GM12872 (cell line): ENCODE measurements at regions not wholly inside any gene's neighbourhood (a gene's known extent, or its start where the extent isn't known, plus 50 kb on each side); places are given as distances from the start of the nearest gene placed in this dataset.

Experiments used
- TF ChIP-seq, protein P1 (sequence below): IDR thresholded peaks from 3 replicates; pipeline ENCODE4 v1.5.1; 2011; ENCODE audit warnings: low read depth, mild to moderate bottlenecking, low read length, moderate library complexity; ENCODE audit not compliant: insufficient read depth

DNA sequence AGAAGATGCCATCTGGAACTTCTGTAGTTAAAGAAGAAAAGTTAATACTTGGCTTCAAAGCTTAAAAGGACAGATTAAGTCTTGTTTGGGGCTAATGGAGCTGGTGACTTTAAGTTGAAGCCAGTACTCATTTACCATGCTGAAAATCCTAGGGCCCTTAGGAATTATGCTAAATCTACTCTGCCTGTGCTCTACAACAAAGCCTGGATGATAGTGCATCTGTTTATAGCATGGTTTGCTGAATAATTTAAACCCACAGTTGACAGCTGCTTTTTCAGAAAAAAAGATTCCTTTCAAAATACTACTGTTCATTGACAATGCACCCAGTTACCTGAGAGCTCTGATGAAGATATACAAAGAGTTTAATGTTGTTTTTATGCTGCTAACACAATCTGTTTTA is 393.5 kb downstream of the MAT2B start:
- TF ChIP-seq, protein P1, sequence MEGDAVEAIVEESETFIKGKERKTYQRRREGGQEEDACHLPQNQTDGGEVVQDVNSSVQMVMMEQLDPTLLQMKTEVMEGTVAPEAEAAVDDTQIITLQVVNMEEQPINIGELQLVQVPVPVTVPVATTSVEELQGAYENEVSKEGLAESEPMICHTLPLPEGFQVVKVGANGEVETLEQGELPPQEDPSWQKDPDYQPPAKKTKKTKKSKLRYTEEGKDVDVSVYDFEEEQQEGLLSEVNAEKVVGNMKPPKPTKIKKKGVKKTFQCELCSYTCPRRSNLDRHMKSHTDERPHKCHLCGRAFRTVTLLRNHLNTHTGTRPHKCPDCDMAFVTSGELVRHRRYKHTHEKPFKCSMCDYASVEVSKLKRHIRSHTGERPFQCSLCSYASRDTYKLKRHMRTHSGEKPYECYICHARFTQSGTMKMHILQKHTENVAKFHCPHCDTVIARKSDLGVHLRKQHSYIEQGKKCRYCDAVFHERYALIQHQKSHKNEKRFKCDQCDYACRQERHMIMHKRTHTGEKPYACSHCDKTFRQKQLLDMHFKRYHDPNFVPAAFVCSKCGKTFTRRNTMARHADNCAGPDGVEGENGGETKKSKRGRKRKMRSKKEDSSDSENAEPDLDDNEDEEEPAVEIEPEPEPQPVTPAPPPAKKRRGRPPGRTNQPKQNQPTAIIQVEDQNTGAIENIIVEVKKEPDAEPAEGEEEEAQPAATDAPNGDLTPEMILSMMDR = no peak

DNA sequence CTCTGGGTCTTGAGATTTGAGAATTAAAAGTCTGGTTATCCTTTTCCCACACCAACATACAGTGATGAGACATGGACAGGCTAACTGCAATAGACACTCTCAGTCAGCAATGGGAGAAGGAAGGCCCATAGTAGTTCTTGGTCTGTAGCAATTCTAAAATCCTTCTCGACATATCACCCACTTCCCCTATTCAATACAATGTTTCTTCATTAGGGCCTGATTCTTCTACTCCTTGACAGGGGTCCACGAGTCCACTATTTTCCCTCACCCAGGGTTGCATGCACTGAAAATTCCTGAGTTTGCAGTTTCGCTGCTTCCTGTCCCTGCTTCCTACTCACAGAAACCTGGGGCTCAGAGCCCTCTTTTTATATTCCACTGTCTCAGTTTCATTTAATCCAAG is 402.8 kb downstream of the MAT2B start:
- TF ChIP-seq, protein P1 = no peak

DNA sequence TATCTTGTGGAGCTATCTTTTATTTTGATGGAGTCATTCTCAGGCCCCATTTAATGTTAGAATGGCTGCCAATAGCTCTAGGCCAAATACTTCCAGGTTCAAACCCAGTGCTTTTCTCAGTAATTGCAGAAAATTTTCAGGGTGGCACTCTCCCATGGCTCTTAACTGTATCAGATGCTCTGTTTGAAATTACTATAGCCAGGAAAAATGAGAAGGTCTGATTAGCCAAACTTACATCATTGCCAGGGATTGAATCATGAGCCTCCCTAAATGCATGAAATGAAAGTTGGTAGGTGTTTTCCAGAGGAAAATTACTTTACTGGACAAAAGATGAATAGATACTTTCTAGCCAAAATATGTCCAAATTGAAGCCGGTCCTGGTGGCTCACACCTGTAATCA is 404.8 kb downstream of the MAT2B start:
- TF ChIP-seq, protein P1 = no peak

DNA sequence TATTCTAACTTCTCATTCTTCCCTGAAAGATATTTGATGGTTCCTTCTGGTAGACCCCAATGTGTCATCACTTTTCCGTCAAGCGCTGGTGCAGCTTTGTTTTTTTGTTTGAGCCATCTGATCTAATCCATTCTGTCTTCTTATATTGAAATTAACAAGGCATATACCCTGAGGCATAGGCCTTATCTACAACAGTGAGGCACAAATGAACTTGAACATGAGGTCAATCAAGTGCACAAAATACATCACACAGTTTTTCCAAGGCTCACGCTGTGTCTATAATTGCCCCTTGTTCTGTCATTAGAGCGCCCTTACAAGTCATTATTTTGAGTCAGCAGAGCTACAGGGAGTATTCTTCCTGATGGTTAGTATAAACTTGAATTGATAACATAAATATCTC is 406.6 kb downstream of the MAT2B start:
- TF ChIP-seq, protein P1 = no peak

DNA sequence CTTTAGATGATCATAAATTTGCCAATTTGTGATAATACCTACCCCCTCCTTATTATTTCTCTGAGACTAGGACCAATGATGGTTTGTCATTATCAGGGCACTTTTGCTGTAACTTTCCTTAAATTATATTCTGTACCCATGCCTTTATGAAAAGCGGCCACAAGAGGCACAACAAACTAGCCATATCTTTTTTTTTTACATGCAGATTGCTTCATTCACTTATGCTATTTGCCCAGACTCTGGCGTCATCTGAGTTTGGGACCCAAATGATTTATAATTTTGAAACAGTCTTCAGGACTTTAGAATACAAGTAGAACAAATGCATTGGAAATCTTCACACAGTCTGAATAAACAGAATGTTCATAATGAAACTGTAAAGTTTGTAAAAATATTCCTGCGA is 408.1 kb downstream of the MAT2B start:
- TF ChIP-seq, protein P1 = no peak

DNA sequence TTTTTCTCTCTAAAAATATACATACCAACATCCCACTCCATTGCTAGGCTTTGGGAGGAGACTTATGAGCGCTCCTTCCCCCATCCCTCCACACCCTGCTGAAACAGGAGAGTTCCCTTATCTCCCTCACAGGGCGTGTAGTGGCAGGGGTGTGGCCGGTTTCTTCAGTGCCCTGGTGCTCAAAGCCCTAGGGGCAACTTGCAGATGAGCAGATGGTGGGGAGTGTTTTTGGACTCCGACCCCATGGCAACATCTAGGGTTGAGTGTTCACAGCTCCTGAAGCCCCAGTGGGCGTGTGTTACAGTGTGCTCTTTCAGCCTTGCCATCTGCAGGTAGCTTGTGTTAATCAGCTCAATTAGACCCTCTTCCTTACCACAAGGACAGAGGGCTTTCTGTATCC is 409.5 kb downstream of the MAT2B start:
- TF ChIP-seq, protein P1 = no peak

DNA sequence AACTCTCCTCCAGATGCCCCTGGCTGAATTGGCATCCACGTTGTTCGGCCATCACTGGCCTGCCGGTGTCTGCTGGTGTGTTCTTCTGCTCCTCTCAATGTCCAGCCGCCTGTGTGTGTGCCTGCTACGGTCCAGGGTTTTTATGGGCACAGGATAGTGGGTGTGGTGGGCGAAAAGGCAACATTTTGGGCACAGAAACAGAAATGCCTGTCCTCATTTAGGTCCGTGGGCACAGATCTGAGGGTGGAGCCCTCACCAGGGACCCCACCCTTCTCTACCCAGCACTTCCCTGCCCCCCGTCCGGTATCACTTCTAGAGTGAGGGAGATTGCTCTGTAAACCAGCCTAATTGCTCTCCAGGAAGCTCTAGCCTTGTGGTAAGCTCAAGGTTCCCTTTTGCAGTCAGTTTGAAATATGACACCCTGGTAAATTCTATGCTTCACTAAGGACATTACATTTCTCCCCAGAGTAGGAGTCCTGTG is 410.1 kb downstream of the MAT2B start:
- TF ChIP-seq, protein P1 = no peak

DNA sequence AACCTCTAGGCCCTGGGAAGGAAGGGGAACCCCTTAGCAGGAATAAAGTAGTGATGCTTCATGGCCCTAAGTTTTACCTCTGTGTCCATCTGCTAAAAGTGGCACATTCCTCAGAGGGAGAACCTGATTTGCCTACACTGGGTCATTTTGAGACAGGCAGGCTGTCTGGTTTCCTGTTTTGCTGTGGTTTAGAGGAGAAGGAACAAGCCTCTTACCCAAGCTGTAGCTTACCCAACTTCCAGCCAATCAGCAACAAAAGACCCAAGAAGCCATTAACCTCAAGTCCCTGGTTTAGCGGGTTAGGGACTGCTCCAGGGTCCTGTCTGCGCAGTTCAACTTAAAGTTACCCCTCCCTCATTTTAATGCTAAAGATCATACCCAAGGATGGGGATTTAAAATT is 411.0 kb downstream of the MAT2B start:
- TF ChIP-seq, protein P1 = no peak
